ENCODE measurements at regions not wholly inside any gene's neighbourhood (a gene's known extent, or its start where the extent isn't known, plus 50 kb on each side); places are given as distances from the start of the nearest gene placed in this dataset.

- H2AFZ ChIP-seq (ENCODE audit: low read depth, low read length), result no peak overlapping the region
- H3K9ac ChIP-seq (ENCODE audit: low read length), result no peak overlapping the region
- no peaks in the 10 kb centered on the region for H4K20me1 ChIP-seq (ENCODE audit: insufficient read depth, low read length)
- no peak overlapping the region for H3K4me3 ChIP-seq (ENCODE audit: insufficient read depth, low read depth, low read length)
- peak; percentile 81 for FAIRE-seq
- H3K9me3 ChIP-seq (ENCODE audit: insufficient read depth, low read depth, low read length), result no peaks in the 10 kb centered on the region
- H3K79me2 ChIP-seq (ENCODE audit: insufficient read depth, low read length), result no peaks in the 10 kb centered on the region
- H3K4me1 Mint-ChIP-seq (ENCODE audit: low read depth, unreplicated experiment), result peaks cover 5% of the 10 kb centered on the region
- no peaks in the 10 kb centered on the region for H3K9me3 Mint-ChIP-seq (ENCODE audit: unreplicated experiment)
- no peak for DNase-seq (ENCODE audit: low read depth)
- H3K4me2 ChIP-seq (ENCODE audit: low read length), result no peak overlapping the region
- no peaks in the 10 kb centered on the region for H3K36me3 ChIP-seq (ENCODE audit: insufficient read depth, low read length)
- no peaks in the 10 kb centered on the region for H3K27me3 ChIP-seq (ENCODE audit: insufficient read depth, low read length)
- no peaks in the 10 kb centered on the region for H3K36me3 Mint-ChIP-seq (ENCODE audit: low read depth, unreplicated experiment)
- no peaks in the 10 kb centered on the region for H3K4me1 ChIP-seq (ENCODE audit: insufficient read depth, low read length)
- H3K27ac Mint-ChIP-seq (ENCODE audit: unreplicated experiment), result no peak overlapping the region
- TF ChIP-seq CTCF (IDR thresholded peaks at IDR 0.05; ENCODE audit: insufficient read depth, low read depth, low read length) (no peak), EZH2 (IDR thresholded peaks at IDR 0.05; ENCODE audit: insufficient read depth, low read length) (no peak)
- no peaks in the 10 kb centered on the region for H3K27me3 Mint-ChIP-seq (ENCODE audit: low read depth, unreplicated experiment)
- no peak overlapping the region for H3K27ac ChIP-seq (ENCODE audit: low read depth, low read length)
- no peak overlapping the region for H3K4me3 Mint-ChIP-seq (ENCODE audit: unreplicated experiment)
Observed at GRCh38 chrX:77342004-77342403, 105.2 kb upstream of the FGF16 start.

DNA sequence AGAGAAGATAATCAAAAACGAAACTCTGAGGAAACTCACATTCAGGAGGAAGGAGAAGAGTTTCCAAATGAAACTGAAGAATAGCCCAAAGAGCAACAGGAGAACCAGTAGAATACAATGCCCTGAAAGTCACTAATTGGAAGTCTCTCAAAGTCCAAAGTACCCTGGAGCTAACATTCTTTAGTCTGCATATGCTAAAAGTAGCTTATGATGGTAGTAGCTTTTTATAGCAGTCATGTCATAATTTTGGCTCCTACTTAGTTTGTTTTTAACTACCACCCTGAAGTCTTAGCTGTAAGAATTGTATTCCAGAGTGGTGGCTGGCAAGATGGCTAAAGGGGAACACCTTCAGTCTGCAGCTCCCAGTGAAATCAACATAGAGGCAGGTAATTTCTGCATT, 100.3 kb upstream of the FGF16 start:
- Mint-ChIP-seq H3K27me3 (ENCODE audit: low read depth, unreplicated experiment) (no peaks in the 10 kb centered on the region), H3K9me3 (ENCODE audit: unreplicated experiment) (no peaks in the 10 kb centered on the region), H3K4me3 (ENCODE audit: unreplicated experiment) (no peak overlapping the region), H3K36me3 (ENCODE audit: low read depth, unreplicated experiment) (no peaks in the 10 kb centered on the region), H3K27ac (ENCODE audit: unreplicated experiment) (no peak overlapping the region), H3K4me1 (ENCODE audit: low read depth, unreplicated experiment) (peaks cover 12% of the 10 kb centered on the region)
- no peak overlapping the region for H3K4me3 ChIP-seq (ENCODE audit: insufficient read depth, low read depth, low read length)
- H3K36me3 ChIP-seq (ENCODE audit: insufficient read depth, low read length), result no peaks in the 10 kb centered on the region
- peak; percentile 55 for FAIRE-seq
- H3K9me3 ChIP-seq (ENCODE audit: insufficient read depth, low read depth, low read length), result no peaks in the 10 kb centered on the region
- H3K27me3 ChIP-seq (ENCODE audit: insufficient read depth, low read length), result no peaks in the 10 kb centered on the region
- no peaks in the 10 kb centered on the region for H3K4me1 ChIP-seq (ENCODE audit: insufficient read depth, low read length)
- no peak for TF ChIP-seq EZH2 (IDR thresholded peaks at IDR 0.05; ENCODE audit: insufficient read depth, low read length)
- TF ChIP-seq CTCF (IDR thresholded peaks at IDR 0.05; ENCODE audit: insufficient read depth, low read depth, low read length), result no peak
- no peaks in the 10 kb centered on the region for H4K20me1 ChIP-seq (ENCODE audit: insufficient read depth, low read length)
- H3K79me2 ChIP-seq (ENCODE audit: insufficient read depth, low read length), result no peaks in the 10 kb centered on the region
- H2AFZ ChIP-seq (ENCODE audit: low read depth, low read length), result no peak overlapping the region
- DNase-seq (ENCODE audit: low read depth), result no peak
- no peak overlapping the region for H3K27ac ChIP-seq (ENCODE audit: low read depth, low read length)
- H3K9ac ChIP-seq (ENCODE audit: low read length), result no peak overlapping the region
- no peak overlapping the region for H3K4me2 ChIP-seq (ENCODE audit: low read length)

DNA sequence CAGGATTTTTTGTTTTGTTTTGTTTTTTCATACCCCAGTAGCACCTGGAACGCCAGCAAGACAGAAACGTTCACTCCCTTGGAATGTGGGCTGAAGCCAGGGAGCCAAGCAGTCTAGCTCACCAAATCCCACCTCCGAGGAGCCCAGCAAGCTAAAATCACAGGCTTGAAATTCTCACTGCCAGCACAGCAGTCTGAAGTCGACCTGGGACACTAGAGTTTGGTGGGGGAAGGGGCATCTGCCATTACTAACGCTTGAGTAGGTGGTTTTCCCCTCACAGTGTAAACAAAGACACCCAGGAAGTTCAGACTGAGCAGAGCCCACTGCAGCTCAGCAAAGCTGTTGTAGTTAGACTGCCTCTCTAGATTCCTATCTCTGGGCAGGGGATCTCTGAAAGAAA, 99.6 kb upstream of the FGF16 start:
- Histone ChIP-seq H3K27me3 (ENCODE audit: insufficient read depth, low read length) (no peaks in the 10 kb centered on the region), H4K20me1 (ENCODE audit: insufficient read depth, low read length) (no peaks in the 10 kb centered on the region), H3K9me3 (ENCODE audit: insufficient read depth, low read depth, low read length) (no peaks in the 10 kb centered on the region), H3K4me1 (ENCODE audit: insufficient read depth, low read length) (no peaks in the 10 kb centered on the region), H2AFZ (ENCODE audit: low read depth, low read length) (no peak overlapping the region), H3K36me3 (ENCODE audit: insufficient read depth, low read length) (no peaks in the 10 kb centered on the region), H3K27ac (ENCODE audit: low read depth, low read length) (no peak overlapping the region), H3K79me2 (ENCODE audit: insufficient read depth, low read length) (no peaks in the 10 kb centered on the region), H3K4me2 (ENCODE audit: low read length) (no peak overlapping the region), H3K9ac (ENCODE audit: low read length) (no peak overlapping the region), H3K4me3 (ENCODE audit: insufficient read depth, low read depth, low read length) (no peak overlapping the region)
- Mint-ChIP-seq H3K4me1 (ENCODE audit: low read depth, unreplicated experiment) (peaks cover 12% of the 10 kb centered on the region), H3K4me3 (ENCODE audit: unreplicated experiment) (no peak overlapping the region), H3K27ac (ENCODE audit: unreplicated experiment) (no peak overlapping the region), H3K9me3 (ENCODE audit: unreplicated experiment) (no peaks in the 10 kb centered on the region), H3K27me3 (ENCODE audit: low read depth, unreplicated experiment) (no peaks in the 10 kb centered on the region), H3K36me3 (ENCODE audit: low read depth, unreplicated experiment) (no peaks in the 10 kb centered on the region)
- FAIRE-seq (no peak), DNase-seq (ENCODE audit: low read depth) (peak; percentile 5)
- no peak for TF ChIP-seq CTCF (IDR thresholded peaks at IDR 0.05; ENCODE audit: insufficient read depth, low read depth, low read length)
- no peak for TF ChIP-seq EZH2 (IDR thresholded peaks at IDR 0.05; ENCODE audit: insufficient read depth, low read length)
